Esophagus muscularis mucosa (tissue), 2 donors: ENCODE measurements at regions not wholly inside any gene's neighbourhood (a gene's known extent, or its start where the extent isn't known, plus 50 kb on each side); places are given as distances from the start of the nearest gene placed in this dataset.

Experiments used
- EP300 ChIP-seq: sonication (generic); formaldehyde crosslinking; IDR thresholded peaks from one replicate; pipeline ENCODE4 v1.6.1; 2017; ENCODE audit warnings: antibody characterized with exemption
- POLR2A ChIP-seq: fragments of 450-650 bp; IDR thresholded peaks from one replicate; pipeline ENCODE4 v1.6.1; 2017; ENCODE audit warnings: antibody characterized with exemption, moderate library complexity, mild to moderate bottlenecking, low read depth

DNA sequence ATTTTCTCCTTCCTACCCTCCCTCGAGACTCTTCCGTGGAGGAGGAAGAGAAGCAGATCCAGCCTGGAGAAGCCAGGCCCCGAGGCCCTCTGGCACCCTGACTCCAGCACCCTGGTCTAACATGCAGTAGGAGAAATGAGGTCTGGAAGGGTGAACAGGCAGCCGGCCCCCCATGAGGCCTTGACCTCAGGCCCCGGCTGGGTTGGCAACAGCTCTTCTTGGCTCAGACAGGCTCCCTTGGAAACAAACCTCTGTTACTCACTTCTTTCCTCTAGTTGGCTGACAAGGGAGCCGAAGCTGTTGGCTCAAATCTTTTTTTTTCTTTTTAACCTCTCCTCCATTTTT is 73.4 kb downstream of the CPN2 start:
- no peak for TF ChIP-seq POLR2A
- TF ChIP-seq EP300 = no peak
